ENCODE measurements at regions not wholly inside any gene's neighbourhood (a gene's known extent, or its start where the extent isn't known, plus 50 kb on each side); places are given as distances from the start of the nearest gene placed in this dataset.
"Not testable (repeated sequence)": the region's sequence is repeated elsewhere in the genome, so short reads cannot be mapped to it uniquely, and the experiment has no call there.

- DNase-seq (ENCODE audit: low spot score): no peak
These were observed 120.4 kb downstream of the CCDC34 start for GRCh38 chr11:27242591-27242990.

GRCh38 chr11:27241311-27242122, 121.5 kb downstream of the CCDC34 start:
- peak; percentile 37 for DNase-seq (ENCODE audit: low spot score)

DNA sequence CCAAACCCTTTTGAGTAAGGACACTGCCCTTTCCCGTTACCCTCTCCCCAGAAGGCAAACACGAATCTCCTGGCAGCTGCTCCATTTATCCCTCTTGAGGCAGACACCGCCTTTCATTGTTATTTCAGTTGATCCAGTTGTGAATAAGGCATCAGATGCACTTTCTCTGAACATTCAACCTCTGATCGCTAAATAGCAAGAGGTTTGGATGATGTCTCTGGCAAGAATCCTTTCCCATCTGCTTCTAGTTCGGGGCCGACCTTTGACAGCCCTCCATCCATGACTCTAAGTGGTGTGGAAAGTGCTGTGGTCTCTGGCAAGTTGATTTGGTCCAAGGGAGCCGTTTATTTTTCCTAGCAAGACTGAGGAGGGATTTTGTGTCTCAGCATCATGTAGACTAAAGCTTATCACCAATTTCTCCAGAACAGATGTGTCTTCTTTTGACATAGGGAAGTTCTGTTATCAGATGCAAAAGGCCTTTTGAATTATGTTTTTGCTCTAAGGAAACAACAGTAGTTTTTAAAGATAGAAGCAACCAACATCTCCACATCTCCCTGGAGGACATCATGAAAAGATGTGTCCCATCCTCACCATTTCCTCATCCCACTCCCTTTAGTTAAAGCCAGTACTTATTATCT, 123.6 kb downstream of the CCDC34 start:
- DNase-seq (ENCODE audit: low spot score): no peak

GRCh38 chr11:27238811-27239210, 124.2 kb downstream of the CCDC34 start:
- DNase-seq (ENCODE audit: low spot score): no peak

- no peak for DNase-seq (ENCODE audit: low spot score)
These were observed 125.4 kb downstream of the CCDC34 start for GRCh38 chr11:27237643-27238042.

DNA sequence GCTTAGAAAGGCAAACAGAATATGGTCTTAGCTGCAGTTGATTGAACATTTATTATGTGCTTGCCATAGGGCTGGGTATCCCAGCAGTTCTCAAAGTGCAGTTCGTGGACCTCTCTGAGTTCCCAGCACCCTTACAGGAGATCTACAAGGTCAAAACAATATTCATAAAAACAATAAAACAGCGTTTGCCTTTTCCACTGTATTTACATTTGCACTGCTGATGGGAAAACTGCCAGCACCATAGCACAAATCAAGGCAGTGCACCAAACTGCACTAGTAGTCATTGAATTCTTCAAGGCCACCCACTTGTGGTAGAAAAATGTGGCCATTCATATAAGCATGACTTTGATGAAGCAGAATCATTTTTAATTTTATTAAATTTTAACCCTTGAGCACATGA, 128.1 kb downstream of the CCDC34 start:
- DNase-seq (ENCODE audit: low spot score): no peak

GRCh38 chr11:27234043-27234668, 128.9 kb downstream of the CCDC34 start:
- peak; percentile 59 for DNase-seq (ENCODE audit: low spot score)

GRCh38 chr11:27233654-27234042, 129.4 kb downstream of the CCDC34 start:
- DNase-seq (ENCODE audit: low spot score): no peak

DNA sequence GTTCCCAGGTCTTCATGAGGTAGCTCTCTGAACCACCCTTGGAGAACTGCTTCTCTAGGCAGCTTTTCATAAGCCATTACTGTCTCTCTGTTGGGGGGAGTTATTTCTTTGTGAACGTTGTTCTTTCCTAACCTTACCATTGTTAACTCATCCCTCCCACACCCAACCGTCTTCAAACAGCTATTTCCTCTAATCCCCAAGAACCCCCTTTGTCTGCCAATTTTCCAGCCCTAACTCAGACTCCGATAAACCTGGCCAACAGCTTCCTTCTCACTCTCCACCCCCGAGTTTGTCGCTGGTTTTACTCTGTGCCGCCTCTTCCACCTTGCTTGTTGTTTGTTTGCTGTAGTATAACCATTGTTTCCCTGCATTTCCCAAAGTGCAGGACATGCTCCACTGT, 131.5 kb downstream of the CCDC34 start:
- DNase-seq (ENCODE audit: low spot score): no peak

GRCh38 chr11:27230192-27230572, 132.8 kb downstream of the CCDC34 start:
- no peak for DNase-seq (ENCODE audit: low spot score)

DNA sequence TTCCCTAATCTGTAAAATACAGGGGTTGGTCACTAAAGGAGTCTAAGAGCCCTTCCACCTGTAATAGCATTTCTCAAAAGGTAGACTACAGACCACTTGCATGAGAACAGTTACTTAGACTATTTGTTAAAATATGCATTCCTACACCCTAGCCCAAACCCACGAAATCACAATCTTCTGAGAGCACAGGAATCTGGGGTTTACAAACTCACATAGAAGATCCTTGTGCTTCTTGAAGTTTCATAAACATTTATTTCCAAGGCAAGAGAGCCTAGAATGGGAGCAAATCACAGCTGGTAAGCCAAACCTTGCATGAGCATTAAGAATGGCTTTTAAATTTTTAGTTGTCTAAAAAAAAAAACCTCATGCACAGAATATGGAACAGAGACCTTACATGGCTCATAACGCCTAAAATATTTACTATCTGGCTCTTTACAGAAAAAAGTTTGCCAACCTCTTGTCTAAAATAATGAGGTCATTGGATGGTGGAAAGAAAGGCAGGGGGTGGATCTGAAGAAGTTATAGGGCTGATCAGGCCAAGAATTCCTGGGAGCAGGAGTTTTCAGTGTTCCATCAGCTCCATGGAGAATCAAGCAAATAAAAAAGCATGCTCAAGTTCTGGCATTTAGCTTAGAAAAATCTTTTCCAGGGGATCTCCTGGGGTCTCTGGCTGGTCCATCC, 133.4 kb downstream of the CCDC34 start:
- DNase-seq (ENCODE audit: low spot score): no peak

GRCh38 chr11:27228906-27229290, 134.1 kb downstream of the CCDC34 start:
- DNase-seq (ENCODE audit: low spot score): no peak

DNA sequence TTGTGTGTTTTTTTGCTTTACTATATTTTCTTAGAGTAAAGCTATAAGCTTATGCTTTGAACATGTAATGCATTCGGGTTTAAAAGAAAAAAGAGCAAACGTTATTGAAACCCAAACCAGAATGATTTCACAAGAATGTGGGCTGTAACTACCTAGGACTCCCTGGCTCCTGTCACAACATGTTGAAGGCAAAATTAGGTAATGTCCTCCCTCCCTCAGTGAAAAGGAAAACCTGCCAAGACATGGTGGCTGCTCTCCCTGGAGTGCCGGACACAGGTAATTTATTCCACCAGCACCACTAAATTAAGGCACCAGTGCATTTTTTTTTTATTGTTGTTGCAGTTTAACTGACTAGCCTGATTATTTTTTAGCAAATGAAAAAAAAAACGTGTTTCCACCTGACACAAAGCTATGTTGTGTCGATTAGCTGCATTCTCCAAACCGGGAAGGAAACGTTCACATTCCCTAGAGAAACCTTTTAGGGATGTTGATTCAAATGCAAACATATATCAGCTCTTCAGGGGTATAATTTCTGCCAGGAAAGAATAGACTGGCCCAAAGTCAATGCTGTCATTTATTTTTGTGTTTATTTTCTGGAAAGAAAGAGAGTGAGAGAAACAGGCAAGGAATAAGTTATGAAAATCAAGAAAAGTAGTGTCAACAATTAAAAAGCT, 134.6 kb downstream of the CCDC34 start:
- no peak for DNase-seq (ENCODE audit: low spot score)

- no peak for DNase-seq (ENCODE audit: low spot score)
These were observed 135.3 kb downstream of the CCDC34 start for GRCh38 chr11:27227736-27228135.

GRCh38 chr11:27219487-27220039, 143.5 kb downstream of the CCDC34 start:
- not testable (repeated sequence) for DNase-seq (ENCODE audit: low spot score)

DNA sequence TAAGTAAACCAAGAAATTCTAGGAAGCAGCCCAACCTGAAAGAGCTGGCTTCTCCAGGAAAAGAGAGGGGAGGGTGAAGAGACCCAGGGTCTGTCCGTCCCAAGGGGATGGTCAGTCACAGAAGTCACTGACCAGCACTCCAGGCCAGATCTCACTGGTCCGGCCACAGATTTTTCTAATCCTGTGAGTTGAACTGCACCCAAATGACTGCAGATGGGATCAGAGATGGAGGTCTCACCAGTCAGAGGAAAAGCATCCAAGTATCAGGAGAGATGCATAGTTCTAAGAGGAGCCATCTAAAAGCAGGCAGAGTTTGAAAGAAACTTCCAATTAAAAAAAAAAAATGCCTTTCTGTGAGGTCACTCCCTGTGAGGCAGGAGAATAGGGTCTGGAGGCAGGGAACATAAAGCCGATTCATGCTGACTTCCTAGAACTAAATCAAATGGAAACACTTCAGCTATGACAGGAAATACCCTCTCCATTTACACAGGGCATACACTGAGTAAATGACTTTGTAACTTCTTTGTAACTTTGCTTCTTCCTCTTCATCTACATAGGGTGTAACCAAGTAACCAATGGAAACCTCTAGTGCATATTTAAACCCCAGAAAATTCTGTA, 144.5 kb downstream of the CCDC34 start:
- peak; percentile 70 for DNase-seq (ENCODE audit: low spot score)

- DNase-seq (ENCODE audit: low spot score): peak; percentile 36
These were observed 145.0 kb downstream of the CCDC34 start for GRCh38 chr11:27217948-27218420.

DNA sequence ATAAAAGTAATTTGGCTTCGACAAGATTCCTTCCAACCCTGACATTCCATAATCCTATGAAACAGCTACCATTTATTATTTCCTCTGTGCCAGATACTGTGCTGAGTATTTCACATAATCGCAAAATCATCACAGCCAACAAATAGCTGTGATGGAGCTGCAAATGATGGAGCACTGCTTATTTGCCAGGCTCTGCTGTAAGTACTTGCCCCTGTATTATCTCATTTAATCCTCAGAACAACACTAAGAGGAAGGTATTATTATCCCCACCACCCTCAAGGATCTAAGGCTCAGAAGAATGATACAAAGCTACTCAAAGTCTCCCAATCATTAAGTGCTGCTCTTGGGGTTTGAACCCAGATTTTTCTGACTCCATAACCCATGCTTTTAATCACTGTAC, 145.5 kb downstream of the CCDC34 start:
- DNase-seq (ENCODE audit: low spot score): no peak

DNA sequence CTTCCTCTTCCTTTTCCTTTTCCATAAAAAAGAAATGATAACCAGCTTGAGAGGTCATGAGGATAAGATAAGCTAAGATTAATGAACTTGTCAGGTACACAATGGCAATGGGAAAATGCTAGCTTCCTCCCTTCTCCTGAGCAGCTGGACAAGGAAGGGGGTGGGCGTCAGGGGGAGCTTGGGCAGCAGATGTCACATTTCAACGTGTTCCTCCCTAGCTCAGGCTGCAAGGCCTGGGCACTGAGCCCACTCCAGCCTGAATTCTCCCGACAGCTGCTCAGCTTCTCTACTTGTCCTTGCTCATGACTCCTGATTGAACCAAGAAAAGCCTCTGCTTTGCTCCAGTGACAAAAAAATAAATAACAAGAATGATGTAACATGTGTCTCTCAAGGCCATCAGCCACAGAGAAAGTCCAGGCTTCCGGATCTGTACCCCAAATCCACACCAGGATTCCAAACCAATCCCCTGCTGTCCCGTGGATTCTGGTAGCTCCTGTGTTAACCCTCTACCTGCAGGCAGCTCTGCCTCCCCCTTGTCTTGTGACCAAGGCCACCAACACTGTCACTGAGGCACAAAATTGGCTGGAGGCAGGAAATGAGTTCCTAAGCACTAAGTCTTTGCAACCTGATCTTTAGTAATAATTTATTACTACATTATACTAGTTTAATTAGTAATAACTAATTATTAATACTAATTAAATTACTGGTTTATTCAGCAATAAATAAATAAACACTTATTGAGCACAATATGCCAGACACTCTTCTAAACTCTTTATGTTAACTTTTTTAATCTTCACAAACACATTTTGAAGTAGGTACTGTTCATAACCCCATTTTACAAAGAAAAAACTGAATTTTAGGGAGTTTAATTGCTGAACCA, 146.5 kb downstream of the CCDC34 start:
- peak; percentile 51 for DNase-seq (ENCODE audit: low spot score)
